ENCODE measurements at regions not wholly inside any gene's neighbourhood (a gene's known extent, or its start where the extent isn't known, plus 50 kb on each side); places are given as distances from the start of the nearest gene placed in this dataset.

GRCh38 chr4:35709080-35709479 is 535.2 kb downstream of the ARAP2 start:
- DNase-seq (ENCODE audit: low read depth): no peak

GRCh38 chr4:35710343-35710742 is 534.0 kb downstream of the ARAP2 start:
- no peak for DNase-seq (ENCODE audit: low read depth)

GRCh38 chr4:35711127-35711526 is 533.2 kb downstream of the ARAP2 start:
- no peak for DNase-seq (ENCODE audit: low read depth)

- no peak for DNase-seq (ENCODE audit: low read depth)
Observed at GRCh38 chr4:35723973-35724372, 520.3 kb downstream of the ARAP2 start.

GRCh38 chr4:35725131-35725530 is 519.2 kb downstream of the ARAP2 start:
- no peak for DNase-seq (ENCODE audit: low read depth)

- DNase-seq (ENCODE audit: low read depth): no peak
Observed at GRCh38 chr4:35730414-35730813, 513.9 kb downstream of the ARAP2 start.

GRCh38 chr4:35734381-35735098 is 509.8 kb downstream of the ARAP2 start:
- DNase-seq (ENCODE audit: low read depth): no peak

- no peak for DNase-seq (ENCODE audit: low read depth)
Observed at GRCh38 chr4:35739308-35739707, 505.0 kb downstream of the ARAP2 start.

- DNase-seq (ENCODE audit: low read depth): no peak
Observed at GRCh38 chr4:35754047-35754446, 490.3 kb downstream of the ARAP2 start.

- DNase-seq (ENCODE audit: low read depth): no peak
Observed at GRCh38 chr4:35757836-35758235, 486.5 kb downstream of the ARAP2 start.

GRCh38 chr4:35760807-35761206 is 483.5 kb downstream of the ARAP2 start:
- no peak for DNase-seq (ENCODE audit: low read depth)

GRCh38 chr4:35771571-35771970 is 472.7 kb downstream of the ARAP2 start:
- DNase-seq (ENCODE audit: low read depth): no peak

GRCh38 chr4:35772291-35772690 is 472.0 kb downstream of the ARAP2 start:
- no peak for DNase-seq (ENCODE audit: low read depth)

GRCh38 chr4:35789899-35790574 is 454.3 kb downstream of the ARAP2 start:
- no peak for DNase-seq (ENCODE audit: low read depth)

GRCh38 chr4:35793045-35793722 is 451.1 kb downstream of the ARAP2 start:
- DNase-seq (ENCODE audit: low read depth): no peak

GRCh38 chr4:35793766-35794165 is 450.5 kb downstream of the ARAP2 start:
- no peak for DNase-seq (ENCODE audit: low read depth)

GRCh38 chr4:35800669-35801068 is 443.6 kb downstream of the ARAP2 start:
- DNase-seq (ENCODE audit: low read depth): no peak

GRCh38 chr4:35802644-35803043 is 441.7 kb downstream of the ARAP2 start:
- DNase-seq (ENCODE audit: low read depth): no peak

GRCh38 chr4:35818520-35818919 is 425.8 kb downstream of the ARAP2 start:
- DNase-seq (ENCODE audit: low read depth): no peak

- no peak for DNase-seq (ENCODE audit: low read depth)
Observed at GRCh38 chr4:35820003-35820402, 424.3 kb downstream of the ARAP2 start.

- DNase-seq (ENCODE audit: low read depth): no peak
Observed at GRCh38 chr4:35824231-35824630, 420.1 kb downstream of the ARAP2 start.

GRCh38 chr4:35835893-35836292 is 408.4 kb downstream of the ARAP2 start:
- no peak for DNase-seq (ENCODE audit: low read depth)

GRCh38 chr4:35836596-35836995 is 407.7 kb downstream of the ARAP2 start:
- DNase-seq (ENCODE audit: low read depth): no peak

Data from stromal cell of bone marrow (primary cell).